ENCODE measurements at regions not wholly inside any gene's neighbourhood (a gene's known extent, or its start where the extent isn't known, plus 50 kb on each side); places are given as distances from the start of the nearest gene placed in this dataset.

DNA sequence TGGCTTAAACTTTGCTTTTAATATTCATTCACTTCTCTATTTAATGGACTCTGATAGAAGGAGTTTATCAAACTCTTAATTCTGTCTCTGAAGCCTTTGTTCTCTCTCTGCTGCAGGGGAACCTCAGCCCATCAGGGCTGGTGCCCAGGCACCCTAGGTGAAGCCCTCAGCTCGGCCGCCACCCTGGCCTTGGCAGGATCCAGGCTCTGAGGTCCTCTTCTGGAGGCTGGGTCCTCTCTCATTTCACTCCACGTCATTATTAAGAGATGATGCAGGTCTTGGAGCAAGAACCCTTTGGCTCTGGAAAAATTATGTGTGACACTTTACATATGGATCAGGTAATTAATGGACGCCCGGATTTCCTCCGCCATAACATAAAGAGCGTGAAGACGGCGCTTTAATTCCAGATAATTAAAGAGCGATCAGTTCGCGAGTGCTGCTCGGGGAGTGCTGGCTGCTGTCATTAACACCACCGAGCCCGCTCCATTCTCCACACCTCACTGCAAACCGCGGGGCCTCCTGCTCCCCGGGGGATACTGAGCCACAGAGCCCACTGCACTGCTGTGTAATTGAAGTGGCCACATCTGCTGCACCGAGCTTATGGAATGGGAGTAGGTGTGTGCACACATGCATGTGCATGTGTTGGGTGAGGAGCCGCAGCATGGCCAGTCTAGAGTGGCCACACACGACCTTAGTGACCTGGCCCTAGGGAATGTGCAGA is 259.4 kb upstream of the TNRC6C start:
- POLR2A ChIA-PET = no interaction called here
- H3K27me3 ChIP-seq (replicated peaks in 2 of 5; ENCODE audit: control insufficient read depth in 4 of 5, insufficient read depth in 5 of 5, low read length in 4 of 5) = peaks cover 0 to 36% (median 6%) of the 10 kb centered on the region in 5 experiments
- H3K36me3 ChIP-seq (ENCODE audit: control insufficient read depth in 4 of 4, insufficient read depth in 4 of 4, low read length in 3 of 4) = no peaks in the 10 kb centered on the region
- CTCF ChIA-PET = no interaction called here
- H3K4me3 ChIP-seq (ENCODE audit: control insufficient read depth in 1 of 7, extremely low read depth in 1 of 7, insufficient read depth in 4 of 7, low read depth in 2 of 7, low read length in 6 of 7) = no peak overlapping the region
- H3K4me1 ChIP-seq (ENCODE audit: control extremely low read depth in 1 of 4, control insufficient read depth in 4 of 4, insufficient read depth in 4 of 4, low read length in 3 of 4) = peaks cover 0 to 24% (median 10%) of the 10 kb centered on the region in 4 experiments
- 95% methylated on average over 14 of the region's 21 CpGs for WGBS (ENCODE audit: insufficient coverage)
- DNase-seq = no peak
- H3K27ac ChIP-seq (ENCODE audit: insufficient read depth in 1 of 2, low read depth in 1 of 2, low read length in 2 of 2, poor library complexity in 1 of 2, severe bottlenecking in 2 of 2) = no peak overlapping the region
- peaks cover 0 to 22% (median 13%) of the 10 kb centered on the region in 5 experiments for H3K9me3 ChIP-seq (ENCODE audit: control extremely low read depth in 1 of 5, control insufficient read depth in 4 of 5, insufficient read depth in 2 of 5, low read depth in 1 of 5, low read length in 4 of 5)

DNA sequence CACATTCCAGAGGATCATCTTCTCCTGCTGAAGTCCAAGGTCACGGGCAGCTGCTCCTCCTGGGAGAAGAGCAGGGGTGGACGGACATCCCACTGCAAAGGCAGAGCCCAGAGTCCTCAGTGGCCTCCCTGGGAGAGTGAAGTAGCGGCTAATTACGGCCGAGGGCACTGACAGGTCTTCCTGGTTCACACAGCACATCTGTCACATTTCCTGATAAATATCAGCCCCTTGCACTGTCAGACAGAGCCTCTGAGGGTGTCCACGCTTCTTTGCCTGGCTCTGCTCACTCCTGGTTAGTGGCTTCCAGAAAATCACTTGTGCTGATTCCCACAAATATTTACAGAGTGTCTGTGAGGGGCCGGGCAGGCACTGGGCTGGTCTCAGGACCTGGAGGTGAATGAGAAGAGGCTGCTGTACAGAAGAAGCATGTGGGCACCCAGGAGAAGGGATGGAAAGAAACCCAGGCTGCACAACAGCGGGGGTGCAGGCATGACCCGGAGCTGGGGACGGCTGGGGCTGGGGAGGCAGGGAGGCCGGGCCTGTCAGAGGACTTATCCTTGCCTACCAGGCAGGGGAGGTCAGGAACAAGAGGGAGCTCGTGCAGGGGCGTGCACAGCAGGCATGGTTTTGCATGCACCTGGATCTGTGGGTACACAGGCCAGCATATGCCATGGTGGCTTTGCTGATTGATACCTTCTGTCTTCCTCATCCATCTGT is 258.2 kb upstream of the TNRC6C start:
- Histone ChIP-seq H3K27me3 (replicated peaks in 2 of 5; ENCODE audit: control insufficient read depth in 4 of 5, insufficient read depth in 5 of 5, low read length in 4 of 5) (peaks cover 0 to 26% (median 6%) of the 10 kb centered on the region in 5 experiments), H3K36me3 (ENCODE audit: control insufficient read depth in 4 of 4, insufficient read depth in 4 of 4, low read length in 3 of 4) (no peaks in the 10 kb centered on the region), H3K9me3 (ENCODE audit: control extremely low read depth in 1 of 5, control insufficient read depth in 4 of 5, insufficient read depth in 2 of 5, low read depth in 1 of 5, low read length in 4 of 5) (peaks cover 0 to 35% (median 25%) of the 10 kb centered on the region in 5 experiments), H3K27ac (ENCODE audit: insufficient read depth in 1 of 2, low read depth in 1 of 2, low read length in 2 of 2, poor library complexity in 1 of 2, severe bottlenecking in 2 of 2) (no peak overlapping the region), H3K4me1 (ENCODE audit: control extremely low read depth in 1 of 4, control insufficient read depth in 4 of 4, insufficient read depth in 4 of 4, low read length in 3 of 4) (peaks cover 0 to 24% (median 10%) of the 10 kb centered on the region in 4 experiments), H3K4me3 (ENCODE audit: control insufficient read depth in 1 of 7, extremely low read depth in 1 of 7, insufficient read depth in 4 of 7, low read depth in 2 of 7, low read length in 6 of 7) (no peak overlapping the region)
- no peak for DNase-seq
- WGBS (ENCODE audit: insufficient coverage) = over 99% methylated on average over 12 of the region's 13 CpGs
- ChIA-PET POLR2A (no interaction called here), CTCF (no interaction called here)

DNA sequence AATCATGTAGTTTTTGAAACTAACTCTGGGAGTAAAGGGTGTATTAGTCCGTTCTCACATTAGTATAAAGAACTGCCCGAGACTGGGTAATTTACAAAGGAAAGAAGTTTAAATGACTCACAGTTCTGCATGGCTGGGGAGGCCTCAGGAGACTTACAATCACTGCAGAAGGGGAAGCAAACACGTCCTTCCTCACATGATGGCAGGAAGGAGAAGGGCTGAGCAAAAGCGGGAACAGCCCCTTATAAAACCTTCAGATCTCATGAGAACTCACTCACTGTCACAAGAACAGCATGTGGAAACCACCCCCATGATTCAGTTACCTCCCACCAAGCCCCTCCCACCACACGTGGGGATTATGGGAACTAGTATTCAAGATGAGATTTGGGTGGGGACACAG is 256.5 kb upstream of the TNRC6C start:
- Histone ChIP-seq H3K27me3 (replicated peaks in 2 of 5; ENCODE audit: control insufficient read depth in 4 of 5, insufficient read depth in 5 of 5, low read length in 4 of 5) (peaks cover 0 to 11% (median 0%) of the 10 kb centered on the region in 5 experiments), H3K4me3 (ENCODE audit: control insufficient read depth in 1 of 7, extremely low read depth in 1 of 7, insufficient read depth in 4 of 7, low read depth in 2 of 7, low read length in 6 of 7) (no peak overlapping the region), H3K9me3 (ENCODE audit: control extremely low read depth in 1 of 5, control insufficient read depth in 4 of 5, insufficient read depth in 2 of 5, low read depth in 1 of 5, low read length in 4 of 5) (peaks cover 0 to 46% (median 33%) of the 10 kb centered on the region in 5 experiments), H3K36me3 (ENCODE audit: control insufficient read depth in 4 of 4, insufficient read depth in 4 of 4, low read length in 3 of 4) (no peaks in the 10 kb centered on the region), H3K4me1 (ENCODE audit: control extremely low read depth in 1 of 4, control insufficient read depth in 4 of 4, insufficient read depth in 4 of 4, low read length in 3 of 4) (peaks cover 0 to 13% (median 8%) of the 10 kb centered on the region in 4 experiments), H3K27ac (ENCODE audit: insufficient read depth in 1 of 2, low read depth in 1 of 2, low read length in 2 of 2, poor library complexity in 1 of 2, severe bottlenecking in 2 of 2) (no peak overlapping the region)
- DNase-seq = peak in 1 of 3 donors; percentile 8
- CTCF ChIA-PET = no interaction called here
- WGBS (ENCODE audit: insufficient coverage) = 71% methylated on average over 1 of the region's 5 CpGs
- POLR2A ChIA-PET = no interaction called here

DNA sequence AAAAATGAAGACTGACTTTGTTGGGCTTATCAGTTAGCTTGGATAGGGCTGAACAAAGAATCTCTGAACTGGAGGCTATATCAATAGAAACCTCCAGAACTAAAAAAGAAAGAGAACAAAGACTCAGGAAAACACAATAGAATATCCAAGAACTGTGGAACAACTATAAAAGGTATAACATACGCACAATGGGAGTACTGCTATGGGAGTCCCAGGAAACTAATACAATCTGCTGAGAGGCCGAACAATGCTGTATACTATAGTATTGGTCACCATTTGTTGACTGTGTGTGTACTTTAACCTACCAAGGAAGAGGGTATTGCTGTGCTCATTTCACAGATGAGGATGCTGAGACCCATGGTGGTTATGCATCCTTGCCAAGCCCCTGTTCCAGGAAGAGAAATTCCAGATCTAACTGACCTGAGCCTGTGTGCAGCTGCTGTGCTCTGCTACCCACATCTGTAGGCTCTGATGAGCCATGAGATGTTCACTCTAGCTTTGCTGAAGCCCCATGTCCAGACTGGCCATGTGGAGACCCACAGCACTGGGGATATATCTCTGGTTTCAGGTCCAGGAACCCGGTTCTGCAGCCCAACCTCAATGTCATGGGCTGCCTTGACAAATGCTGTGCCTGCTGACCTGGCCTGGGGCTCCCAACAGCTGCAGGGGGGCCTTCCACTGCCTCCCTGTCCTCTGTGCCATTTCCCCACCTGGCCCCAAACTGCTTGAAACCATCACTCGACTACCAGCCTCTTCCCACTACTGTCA is 254.3 kb upstream of the TNRC6C start:
- Histone ChIP-seq H3K9me3 (ENCODE audit: control extremely low read depth in 1 of 5, control insufficient read depth in 4 of 5, insufficient read depth in 2 of 5, low read depth in 1 of 5, low read length in 4 of 5) (peaks cover 0 to 50% (median 35%) of the 10 kb centered on the region in 5 experiments), H3K4me3 (ENCODE audit: control insufficient read depth in 1 of 7, extremely low read depth in 1 of 7, insufficient read depth in 4 of 7, low read depth in 2 of 7, low read length in 6 of 7) (no peak overlapping the region), H3K36me3 (ENCODE audit: control insufficient read depth in 4 of 4, insufficient read depth in 4 of 4, low read length in 3 of 4) (no peaks in the 10 kb centered on the region), H3K4me1 (ENCODE audit: control extremely low read depth in 1 of 4, control insufficient read depth in 4 of 4, insufficient read depth in 4 of 4, low read length in 3 of 4) (no peaks in the 10 kb centered on the region), H3K27ac (ENCODE audit: insufficient read depth in 1 of 2, low read depth in 1 of 2, low read length in 2 of 2, poor library complexity in 1 of 2, severe bottlenecking in 2 of 2) (no peak overlapping the region), H3K27me3 (replicated peaks in 2 of 5; ENCODE audit: control insufficient read depth in 4 of 5, insufficient read depth in 5 of 5, low read length in 4 of 5) (peaks cover 0 to 1% (median 0%) of the 10 kb centered on the region in 5 experiments)
- ChIA-PET CTCF (no interaction called here), POLR2A (no interaction called here)
- 96% methylated on average over 4 of the region's 4 CpGs for WGBS (ENCODE audit: insufficient coverage)
- peak in 1 of 3 donors; percentile 12 for DNase-seq

DNA sequence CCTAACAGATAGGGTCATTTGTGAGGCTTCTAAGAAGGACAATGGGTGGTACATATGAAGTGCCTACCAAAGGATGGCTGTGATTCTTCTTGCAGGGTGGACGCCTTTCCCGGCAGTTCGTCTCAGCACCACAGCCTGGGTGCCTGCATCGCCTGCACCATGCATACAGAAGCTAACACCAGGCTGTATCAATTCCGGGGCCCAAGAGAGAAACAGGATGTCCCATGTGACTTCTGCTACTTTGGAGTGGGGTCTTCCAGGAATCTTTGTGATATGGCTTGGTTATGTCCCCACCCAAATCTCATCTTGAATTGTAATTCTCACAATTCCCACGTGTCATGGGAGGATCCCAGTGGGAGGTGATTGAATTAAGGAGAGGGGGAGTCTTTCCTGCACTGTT is 251.6 kb upstream of the TNRC6C start:
- Histone ChIP-seq H3K4me1 (ENCODE audit: control extremely low read depth in 1 of 4, control insufficient read depth in 4 of 4, insufficient read depth in 4 of 4, low read length in 3 of 4) (no peaks in the 10 kb centered on the region), H3K27ac (ENCODE audit: insufficient read depth in 1 of 2, low read depth in 1 of 2, low read length in 2 of 2, poor library complexity in 1 of 2, severe bottlenecking in 2 of 2) (no peak overlapping the region), H3K36me3 (ENCODE audit: control insufficient read depth in 4 of 4, insufficient read depth in 4 of 4, low read length in 3 of 4) (no peaks in the 10 kb centered on the region), H3K4me3 (ENCODE audit: control insufficient read depth in 1 of 7, extremely low read depth in 1 of 7, insufficient read depth in 4 of 7, low read depth in 2 of 7, low read length in 6 of 7) (no peak overlapping the region), H3K27me3 (replicated peaks in 2 of 5; ENCODE audit: control insufficient read depth in 4 of 5, insufficient read depth in 5 of 5, low read length in 4 of 5) (no peaks in the 10 kb centered on the region), H3K9me3 (ENCODE audit: control extremely low read depth in 1 of 5, control insufficient read depth in 4 of 5, insufficient read depth in 2 of 5, low read depth in 1 of 5, low read length in 4 of 5) (peaks cover 0 to 46% (median 31%) of the 10 kb centered on the region in 5 experiments)
- WGBS (ENCODE audit: insufficient coverage) = 57% methylated on average over 6 of the region's 6 CpGs
- CTCF ChIA-PET = no interaction called here
- no peak for DNase-seq
- POLR2A ChIA-PET = no interaction called here

DNA sequence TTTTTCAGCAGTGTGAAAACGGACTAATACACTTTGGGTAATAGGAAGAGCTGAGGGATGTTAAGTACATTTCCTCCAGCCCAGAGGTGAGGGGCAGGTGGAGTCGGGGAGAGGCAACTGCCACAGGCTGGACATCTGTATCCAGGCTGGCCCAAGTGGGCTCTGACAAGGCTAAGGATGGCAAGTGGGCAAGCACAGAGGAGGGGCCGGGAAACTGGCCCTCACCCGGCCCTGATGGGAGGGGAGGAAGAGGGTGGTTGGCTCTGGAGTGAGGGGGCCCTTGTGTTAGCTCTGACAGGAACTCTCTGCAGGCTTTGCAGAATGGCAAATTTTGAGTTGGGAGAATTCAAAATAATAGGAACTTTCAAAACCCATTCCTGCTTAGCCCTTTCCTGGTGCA is 251.0 kb upstream of the TNRC6C start:
- ChIA-PET POLR2A (no interaction called here), CTCF (no interaction called here)
- WGBS (ENCODE audit: insufficient coverage) = 94% methylated on average over 4 of the region's 4 CpGs
- Histone ChIP-seq H3K36me3 (ENCODE audit: control insufficient read depth in 4 of 4, insufficient read depth in 4 of 4, low read length in 3 of 4) (no peaks in the 10 kb centered on the region), H3K9me3 (ENCODE audit: control extremely low read depth in 1 of 5, control insufficient read depth in 4 of 5, insufficient read depth in 2 of 5, low read depth in 1 of 5, low read length in 4 of 5) (peaks cover 0 to 40% (median 30%) of the 10 kb centered on the region in 5 experiments), H3K4me3 (ENCODE audit: control insufficient read depth in 1 of 7, extremely low read depth in 1 of 7, insufficient read depth in 4 of 7, low read depth in 2 of 7, low read length in 6 of 7) (no peak overlapping the region), H3K4me1 (ENCODE audit: control extremely low read depth in 1 of 4, control insufficient read depth in 4 of 4, insufficient read depth in 4 of 4, low read length in 3 of 4) (no peaks in the 10 kb centered on the region), H3K27me3 (replicated peaks in 2 of 5; ENCODE audit: control insufficient read depth in 4 of 5, insufficient read depth in 5 of 5, low read length in 4 of 5) (no peaks in the 10 kb centered on the region), H3K27ac (ENCODE audit: insufficient read depth in 1 of 2, low read depth in 1 of 2, low read length in 2 of 2, poor library complexity in 1 of 2, severe bottlenecking in 2 of 2) (no peak overlapping the region)
- no peak for DNase-seq

DNA sequence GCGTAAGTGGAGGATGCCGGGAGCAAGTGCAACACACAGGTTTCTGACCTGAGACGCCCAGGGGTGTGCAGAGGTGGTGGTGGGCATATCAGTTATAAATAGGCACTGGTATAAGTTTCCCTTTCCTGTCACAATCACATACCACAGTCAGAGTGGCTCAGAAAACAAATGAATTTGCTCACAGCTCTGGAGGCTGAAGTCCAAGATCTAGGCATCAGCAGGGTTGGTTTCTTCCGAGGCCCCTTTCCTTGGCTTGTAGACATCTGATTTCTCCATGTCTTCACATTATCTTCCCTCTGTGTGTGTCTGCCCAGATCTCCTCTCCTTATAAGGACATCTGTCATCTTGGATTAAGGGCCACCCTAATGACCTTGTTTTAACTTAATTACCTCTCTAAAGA is 250.5 kb upstream of the TNRC6C start:
- ChIA-PET CTCF (no interaction called here), POLR2A (no interaction called here)
- no peak for DNase-seq
- Histone ChIP-seq H3K4me3 (ENCODE audit: control insufficient read depth in 1 of 7, extremely low read depth in 1 of 7, insufficient read depth in 4 of 7, low read depth in 2 of 7, low read length in 6 of 7) (no peak overlapping the region), H3K27ac (ENCODE audit: insufficient read depth in 1 of 2, low read depth in 1 of 2, low read length in 2 of 2, poor library complexity in 1 of 2, severe bottlenecking in 2 of 2) (no peak overlapping the region), H3K4me1 (ENCODE audit: control extremely low read depth in 1 of 4, control insufficient read depth in 4 of 4, insufficient read depth in 4 of 4, low read length in 3 of 4) (no peaks in the 10 kb centered on the region), H3K9me3 (ENCODE audit: control extremely low read depth in 1 of 5, control insufficient read depth in 4 of 5, insufficient read depth in 2 of 5, low read depth in 1 of 5, low read length in 4 of 5) (peaks cover 0 to 38% (median 28%) of the 10 kb centered on the region in 5 experiments), H3K36me3 (ENCODE audit: control insufficient read depth in 4 of 4, insufficient read depth in 4 of 4, low read length in 3 of 4) (no peaks in the 10 kb centered on the region), H3K27me3 (replicated peaks in 2 of 5; ENCODE audit: control insufficient read depth in 4 of 5, insufficient read depth in 5 of 5, low read length in 4 of 5) (no peaks in the 10 kb centered on the region)
- 100% methylated on average over 1 of the region's 4 CpGs for WGBS (ENCODE audit: insufficient coverage)
